ENCODE measurements at regions not wholly inside any gene's neighbourhood (a gene's known extent, or its start where the extent isn't known, plus 50 kb on each side); places are given as distances from the start of the nearest gene placed in this dataset.

- no peak for TF ChIP-seq POLR2A (IDR thresholded peaks at IDR 0.05)
- no peak for TF ChIP-seq CTCF (IDR thresholded peaks at IDR 0.05)
Observed at GRCh38 chr16:85401370-85401916, 211.7 kb upstream of the GSE1 start.

All from lower leg skin (tissue), 3 donors.